ENCODE measurements at regions not wholly inside any gene's neighbourhood (a gene's known extent, or its start where the extent isn't known, plus 50 kb on each side); places are given as distances from the start of the nearest gene placed in this dataset.

DNA sequence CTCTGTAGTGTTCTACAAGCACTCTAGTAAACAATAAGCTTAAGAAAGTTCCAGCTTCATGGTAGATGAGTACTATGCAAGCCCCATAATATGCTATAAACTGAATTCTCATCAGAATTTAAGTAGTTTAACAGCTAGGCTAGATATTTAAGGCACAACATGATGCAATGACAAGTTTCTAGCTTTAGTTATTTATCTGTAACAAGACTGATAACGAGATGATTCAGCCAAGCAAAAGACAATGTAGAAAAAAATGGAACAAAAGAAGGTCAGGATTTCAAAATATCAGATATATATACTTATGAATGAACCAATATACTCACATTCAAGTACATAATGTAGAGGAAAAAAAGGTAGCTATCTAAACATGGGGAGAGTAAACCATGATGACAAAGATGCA is 61.0 kb upstream of the RERGL start:
- no peak overlapping the region for H3K4me3 ChIP-seq
- DNase-seq = no peak
- WGBS, 5 donors = 54 to 73% (median 62%) methylated on average over 1 of the region's 1 CpG
- peaks cover 0 to 8% (median 0%) of the 10 kb centered on the region in 8 donors for H3K9me3 ChIP-seq
- no peaks in the 10 kb centered on the region for H3K36me3 ChIP-seq
- H3K27ac ChIP-seq = no peak overlapping the region
- H3K27me3 ChIP-seq (replicated peaks in 1 of 7) = no peaks in the 10 kb centered on the region
- TF ChIP-seq, protein P1, sequence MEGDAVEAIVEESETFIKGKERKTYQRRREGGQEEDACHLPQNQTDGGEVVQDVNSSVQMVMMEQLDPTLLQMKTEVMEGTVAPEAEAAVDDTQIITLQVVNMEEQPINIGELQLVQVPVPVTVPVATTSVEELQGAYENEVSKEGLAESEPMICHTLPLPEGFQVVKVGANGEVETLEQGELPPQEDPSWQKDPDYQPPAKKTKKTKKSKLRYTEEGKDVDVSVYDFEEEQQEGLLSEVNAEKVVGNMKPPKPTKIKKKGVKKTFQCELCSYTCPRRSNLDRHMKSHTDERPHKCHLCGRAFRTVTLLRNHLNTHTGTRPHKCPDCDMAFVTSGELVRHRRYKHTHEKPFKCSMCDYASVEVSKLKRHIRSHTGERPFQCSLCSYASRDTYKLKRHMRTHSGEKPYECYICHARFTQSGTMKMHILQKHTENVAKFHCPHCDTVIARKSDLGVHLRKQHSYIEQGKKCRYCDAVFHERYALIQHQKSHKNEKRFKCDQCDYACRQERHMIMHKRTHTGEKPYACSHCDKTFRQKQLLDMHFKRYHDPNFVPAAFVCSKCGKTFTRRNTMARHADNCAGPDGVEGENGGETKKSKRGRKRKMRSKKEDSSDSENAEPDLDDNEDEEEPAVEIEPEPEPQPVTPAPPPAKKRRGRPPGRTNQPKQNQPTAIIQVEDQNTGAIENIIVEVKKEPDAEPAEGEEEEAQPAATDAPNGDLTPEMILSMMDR (IDR thresholded peaks at IDR 0.05 in 8 of 11, conservative IDR thresholded peaks at IDR 0.05 in 3 of 11) = no peak
- no peak for TF ChIP-seq POLR2AphosphoS5 (IDR thresholded peaks at IDR 0.05)
- no peak for TF ChIP-seq POLR2A (IDR thresholded peaks at IDR 0.05)
- H3K4me1 ChIP-seq = no peaks in the 10 kb centered on the region
- intact Hi-C loops (cut with DNase I; ENCODE audit: low total_unique reads) = no loop called here

DNA sequence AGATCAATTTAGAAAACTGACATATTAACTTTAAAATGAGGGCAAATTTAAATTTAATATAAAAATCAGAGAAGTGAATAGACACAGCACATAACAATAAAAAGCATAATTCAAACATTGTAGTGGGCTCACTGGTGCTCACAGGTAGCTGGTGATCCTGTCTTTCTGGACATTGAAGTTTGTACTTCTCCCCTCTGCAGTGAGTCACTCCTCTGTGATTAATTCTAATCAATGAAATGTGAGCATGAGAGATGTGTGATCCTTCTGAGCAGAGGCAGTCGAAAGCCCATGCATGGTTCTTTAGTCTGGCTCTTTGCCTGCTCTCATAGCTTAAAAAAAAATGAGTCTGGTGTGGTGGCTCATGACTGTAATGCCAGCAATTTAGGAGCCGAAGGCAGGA is 59.0 kb upstream of the RERGL start:
- no peaks in the 10 kb centered on the region for H3K4me1 ChIP-seq
- no peak overlapping the region for H3K4me3 ChIP-seq
- DNase-seq = no peak
- intact Hi-C loops (cut with DNase I; ENCODE audit: low total_unique reads) = no loop called here
- no peak overlapping the region for H3K27ac ChIP-seq
- H3K9me3 ChIP-seq = no peaks in the 10 kb centered on the region
- no peaks in the 10 kb centered on the region for H3K36me3 ChIP-seq
- TF ChIP-seq, protein P1 (IDR thresholded peaks at IDR 0.05 in 8 of 11, conservative IDR thresholded peaks at IDR 0.05 in 3 of 11) = no peak
- no peak for TF ChIP-seq POLR2A (IDR thresholded peaks at IDR 0.05)
- TF ChIP-seq POLR2AphosphoS5 (IDR thresholded peaks at IDR 0.05) = no peak
- 74 to 94% (median 84%) methylated on average over 2 of the region's 2 CpGs for WGBS, 5 donors
- no peaks in the 10 kb centered on the region for H3K27me3 ChIP-seq (replicated peaks in 1 of 7)

DNA sequence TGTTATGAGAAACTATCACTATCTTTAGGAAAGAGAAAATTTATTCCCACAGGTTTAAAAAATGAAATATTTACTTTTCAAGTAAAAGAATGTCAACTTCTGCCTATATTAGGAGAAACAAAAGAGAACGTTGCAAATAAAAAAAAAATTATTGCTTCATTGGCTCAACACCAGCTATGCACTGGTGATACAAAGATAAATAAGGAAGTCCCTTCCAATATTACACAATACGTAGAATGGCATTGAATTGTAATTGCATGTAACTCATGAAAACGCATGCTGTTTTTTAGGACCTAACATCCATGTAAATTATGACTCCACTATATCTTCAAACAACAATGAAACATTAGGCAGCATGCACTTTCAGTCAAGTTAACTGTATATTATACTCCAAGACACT is 56.4 kb upstream of the RERGL start:
- Histone ChIP-seq H3K36me3 (no peaks in the 10 kb centered on the region), H3K4me1 (no peaks in the 10 kb centered on the region), H3K27ac (peak overlapping the region in 2 of 8 donors; percentile 31 to 53), H3K27me3 (replicated peaks in 1 of 7) (no peaks in the 10 kb centered on the region), H3K9me3 (no peaks in the 10 kb centered on the region), H3K4me3 (no peak overlapping the region)
- no peak for DNase-seq
- TF ChIP-seq POLR2AphosphoS5 (IDR thresholded peaks at IDR 0.05) (no peak), POLR2A (IDR thresholded peaks at IDR 0.05) (no peak)
- TF ChIP-seq, protein P1 (IDR thresholded peaks at IDR 0.05 in 8 of 11, conservative IDR thresholded peaks at IDR 0.05 in 3 of 11) = no peak
- WGBS, 5 donors = 28 to 50% (median 33%) methylated on average over 3 of the region's 3 CpGs
- intact Hi-C loops (cut with DNase I; ENCODE audit: low total_unique reads) = no loop called here

DNA sequence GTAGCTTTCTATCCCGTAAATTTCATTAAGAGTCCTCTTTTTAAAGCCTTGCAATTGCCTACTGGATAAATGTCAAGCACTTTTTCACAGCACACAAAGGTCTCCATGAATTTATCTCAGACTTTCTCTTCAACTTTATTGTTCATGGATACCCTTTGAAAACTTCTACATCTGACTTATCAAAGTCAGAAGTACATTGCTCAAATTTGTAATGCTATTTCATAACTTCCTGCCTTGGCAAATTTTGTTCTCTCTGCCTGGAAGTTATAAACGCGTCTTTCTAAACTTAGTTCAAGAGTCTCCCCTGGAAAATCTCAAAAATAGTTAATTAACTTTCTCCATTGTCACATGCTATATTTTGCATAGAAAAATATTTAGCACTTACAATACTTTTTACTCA is 55.9 kb upstream of the RERGL start:
- peak overlapping the region in 2 of 8 donors; percentile 31 to 53 for H3K27ac ChIP-seq
- WGBS, 5 donors = 40 to 58% (median 46%) methylated on average over 3 of the region's 3 CpGs
- no peak overlapping the region for H3K4me3 ChIP-seq
- intact Hi-C loops (cut with DNase I; ENCODE audit: low total_unique reads) = no loop called here
- DNase-seq = no peak
- no peaks in the 10 kb centered on the region for H3K9me3 ChIP-seq
- H3K4me1 ChIP-seq = no peaks in the 10 kb centered on the region
- TF ChIP-seq POLR2AphosphoS5 (IDR thresholded peaks at IDR 0.05) (no peak), POLR2A (IDR thresholded peaks at IDR 0.05) (no peak)
- TF ChIP-seq, protein P1 (IDR thresholded peaks at IDR 0.05 in 8 of 11, conservative IDR thresholded peaks at IDR 0.05 in 3 of 11) = no peak
- H3K27me3 ChIP-seq (replicated peaks in 1 of 7) = no peaks in the 10 kb centered on the region
- no peaks in the 10 kb centered on the region for H3K36me3 ChIP-seq

All from spleen (tissue), 11 donors.